Fibroblast of lung (primary cell): ENCODE measurements at regions not wholly inside any gene's neighbourhood (a gene's known extent, or its start where the extent isn't known, plus 50 kb on each side); places are given as distances from the start of the nearest gene placed in this dataset.

ENCODE experiments used
- CTCF ChIP-seq, 2 donors: IDR thresholded peaks in 1 of 2; conservative IDR thresholded peaks in 1 of 2; 1 replicate in 1 of 2; 2 replicates in 1 of 2; pipeline ENCODE4 v1.5.1; 2011 to 2012; ENCODE audit warnings: low read length in 2 of 2, control low read depth in 1 of 2, inconsistent platforms in 1 of 2, low read depth in 1 of 2, mild to moderate bottlenecking in 1 of 2
- EZH2 ChIP-seq: IDR thresholded peaks from 2 replicates; pipeline ENCODE4 v1.5.1; 2012; ENCODE audit warnings: low read length, control low read depth, mild to moderate bottlenecking; ENCODE audit errors: missing control alignments

DNA sequence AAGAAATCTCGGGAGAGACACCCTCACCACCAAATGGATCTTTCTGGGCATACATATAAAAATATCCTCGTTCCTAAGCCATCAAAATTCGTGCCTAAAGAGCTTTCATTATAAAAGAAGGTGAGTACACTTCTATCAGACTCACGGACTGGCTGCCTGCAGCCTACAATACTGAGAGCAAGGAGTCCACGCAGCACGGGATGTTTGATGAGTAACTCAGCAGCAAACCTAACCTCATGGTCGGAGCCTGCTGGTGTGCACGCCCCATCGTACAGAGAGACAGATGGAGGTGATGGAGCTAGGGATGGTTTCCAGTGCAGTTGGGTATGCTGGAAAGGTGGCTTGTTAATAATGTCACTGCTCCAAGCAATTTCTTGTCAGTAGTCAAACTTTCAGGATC lies 256.2 kb downstream of the FIGN start:
- TF ChIP-seq EZH2 (no peak), CTCF (conservative IDR thresholded peaks at IDR 0.05 in 1 of 2, IDR thresholded peaks at IDR 0.05 in 1 of 2; ENCODE audit: low read depth in 1 of 2, low read length in 2 of 2) (no peak)
